T-helper 17 cell (primary cell): ENCODE measurements at regions not wholly inside any gene's neighbourhood (a gene's known extent, or its start where the extent isn't known, plus 50 kb on each side); places are given as distances from the start of the nearest gene placed in this dataset.

Source experiments
- ATAC-seq: fragments of 150-1000 bp; cut with Tn5 transposase; 2 replicates; pipeline ENCODE4 v1.10.0; 2021; ENCODE audit warnings: mild to moderate bottlenecking, moderate library complexity
- DNase-seq, 3 donors: peaks; one replicate each; pipeline versions ENCODE4 v3.0.0 to v3.0.0-alpha.2; 2020 to 2021
- H3K9me3 ChIP-seq: one replicate; pipeline ENCODE4 v1.7.0; 2013; ENCODE audit warnings: low read length, mild to moderate bottlenecking; ENCODE audit not compliant: control insufficient read depth, poor library complexity, severe bottlenecking
- H3K27ac Mint-ChIP-seq: one replicate; pipeline ENCODE4 v1.8.0; 2022; ENCODE audit warnings: mild to moderate bottlenecking, moderate library complexity, mixed read lengths
- H3K27me3 Mint-ChIP-seq: one replicate; pipeline ENCODE4 v1.8.0; 2022; ENCODE audit warnings: mixed read lengths
- H3K36me3 Mint-ChIP-seq: one replicate; pipeline ENCODE4 v1.8.0; 2022; ENCODE audit warnings: low read depth, mixed read lengths
- H3K4me1 Mint-ChIP-seq: one replicate; pipeline ENCODE4 v1.8.0; 2022; ENCODE audit warnings: mild to moderate bottlenecking, mixed read lengths
- H3K4me3 Mint-ChIP-seq: one replicate; pipeline ENCODE4 v1.8.0; 2022; ENCODE audit warnings: mild to moderate bottlenecking, moderate library complexity, mixed read lengths

DNA sequence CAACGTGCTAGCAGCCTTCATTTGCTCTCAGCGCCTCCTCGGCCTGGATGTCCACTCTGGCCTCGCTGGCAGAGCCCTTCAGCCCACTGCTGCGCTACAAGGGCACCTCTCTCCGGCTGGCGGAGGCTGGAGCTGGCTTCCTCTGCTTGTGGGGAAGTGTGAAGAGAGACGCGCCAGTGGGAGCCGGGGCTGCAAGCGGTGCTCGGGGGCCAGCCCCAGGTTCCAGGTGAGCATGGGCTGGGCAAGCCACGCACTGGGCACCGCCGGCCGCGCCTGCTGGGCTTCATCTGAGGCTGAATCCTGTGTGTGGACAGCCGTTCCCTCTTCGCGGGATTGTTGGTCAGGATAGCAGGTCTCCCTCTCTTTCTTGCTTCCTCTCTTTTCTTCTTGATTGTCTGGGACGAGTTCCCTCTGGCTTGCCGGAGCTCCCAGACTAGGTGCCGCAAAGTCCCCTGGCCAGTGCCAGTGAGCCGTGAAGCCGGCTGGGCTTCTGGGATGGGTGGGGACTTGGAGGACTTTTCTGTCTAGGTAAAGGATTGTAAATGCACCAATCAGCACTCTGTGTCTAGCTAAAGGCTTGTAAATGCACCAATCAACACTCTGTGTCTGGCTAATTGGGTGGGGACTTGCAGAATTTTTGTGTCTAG, 165.0 kb downstream of the HEPH start:
- no peak overlapping the region for H3K27ac Mint-ChIP-seq
- no peak for ATAC-seq
- DNase-seq, result no peak
- H3K4me1 Mint-ChIP-seq, result no peaks in the 10 kb centered on the region
- no peaks in the 10 kb centered on the region for H3K36me3 Mint-ChIP-seq
- no peaks in the 10 kb centered on the region for H3K9me3 ChIP-seq
- no peak overlapping the region for H3K4me3 Mint-ChIP-seq
- H3K27me3 Mint-ChIP-seq, result no peaks in the 10 kb centered on the region

DNA sequence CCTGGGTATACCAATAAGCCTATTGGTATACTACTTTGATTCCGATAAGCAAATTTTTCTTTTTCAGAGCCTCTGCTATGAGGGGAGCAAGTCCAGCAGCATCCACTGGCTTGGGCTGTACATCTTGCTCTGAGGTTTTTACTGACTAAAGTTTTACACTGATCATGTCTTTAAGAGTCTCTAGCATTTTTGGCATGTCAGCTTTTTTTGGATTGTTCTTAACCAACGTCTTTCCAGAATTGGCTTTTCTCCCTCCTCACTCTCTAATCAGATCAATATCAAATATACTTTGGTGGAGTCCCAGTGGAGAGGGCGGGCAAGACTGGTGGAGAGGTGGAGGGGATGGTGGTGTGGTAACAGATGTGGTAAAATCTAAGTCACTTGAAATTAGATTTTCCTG, 196.8 kb downstream of the HEPH start:
- Mint-ChIP-seq H3K27me3 (no peaks in the 10 kb centered on the region), H3K36me3 (no peaks in the 10 kb centered on the region), H3K27ac (no peak overlapping the region), H3K4me1 (no peaks in the 10 kb centered on the region), H3K4me3 (no peak overlapping the region)
- ATAC-seq, result no peak
- no peak for DNase-seq
- H3K9me3 ChIP-seq, result no peaks in the 10 kb centered on the region

DNA sequence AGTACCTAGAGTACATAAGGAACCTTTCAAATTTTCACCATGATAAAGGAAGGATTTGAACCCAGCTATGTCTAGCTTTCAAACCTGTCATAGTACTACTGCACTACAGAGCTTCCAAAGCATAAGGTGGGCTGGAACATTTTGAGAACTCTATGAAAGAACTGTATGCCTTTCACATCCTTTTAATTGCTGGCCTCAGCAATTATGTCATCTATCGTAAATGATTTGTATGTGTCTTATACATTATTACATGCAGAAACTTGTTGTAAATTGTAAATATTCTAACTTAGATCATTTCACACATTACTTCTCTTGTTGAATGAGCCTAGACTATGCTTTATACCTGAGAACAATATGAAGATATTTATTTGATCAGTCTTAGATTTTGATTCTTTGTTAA, 220.7 kb downstream of the HEPH start:
- Mint-ChIP-seq H3K27ac (no peak overlapping the region), H3K27me3 (peaks cover 8% of the 10 kb centered on the region), H3K4me3 (no peak overlapping the region), H3K36me3 (no peaks in the 10 kb centered on the region), H3K4me1 (no peaks in the 10 kb centered on the region)
- DNase-seq (no peak), ATAC-seq (no peak)
- no peaks in the 10 kb centered on the region for H3K9me3 ChIP-seq

DNA sequence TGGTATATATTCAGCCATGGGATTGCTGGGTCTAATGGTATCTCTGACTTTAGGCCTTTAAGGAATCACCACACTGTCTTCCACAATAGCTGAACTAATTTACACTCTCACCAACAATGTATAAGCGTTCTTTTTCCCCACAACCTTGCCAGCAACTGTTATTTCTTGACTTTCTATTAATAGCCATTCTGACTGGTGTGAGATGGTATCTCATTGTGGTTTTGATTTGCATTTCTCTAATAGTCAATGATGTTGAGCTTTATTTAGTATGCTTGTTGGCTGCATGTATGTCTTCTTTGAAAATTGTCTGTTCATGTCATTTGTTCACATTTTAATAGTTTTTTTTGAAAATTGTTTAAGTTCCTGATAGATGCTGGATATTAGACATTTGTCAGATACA, 235.2 kb downstream of the HEPH start:
- DNase-seq, result no peak
- H3K4me1 Mint-ChIP-seq, result peaks cover 2% of the 10 kb centered on the region
- ATAC-seq, result no peak
- no peak overlapping the region for H3K27ac Mint-ChIP-seq
- no peaks in the 10 kb centered on the region for H3K27me3 Mint-ChIP-seq
- peaks cover 3% of the 10 kb centered on the region for H3K9me3 ChIP-seq
- H3K36me3 Mint-ChIP-seq, result peaks cover 2% of the 10 kb centered on the region
- no peak overlapping the region for H3K4me3 Mint-ChIP-seq

DNA sequence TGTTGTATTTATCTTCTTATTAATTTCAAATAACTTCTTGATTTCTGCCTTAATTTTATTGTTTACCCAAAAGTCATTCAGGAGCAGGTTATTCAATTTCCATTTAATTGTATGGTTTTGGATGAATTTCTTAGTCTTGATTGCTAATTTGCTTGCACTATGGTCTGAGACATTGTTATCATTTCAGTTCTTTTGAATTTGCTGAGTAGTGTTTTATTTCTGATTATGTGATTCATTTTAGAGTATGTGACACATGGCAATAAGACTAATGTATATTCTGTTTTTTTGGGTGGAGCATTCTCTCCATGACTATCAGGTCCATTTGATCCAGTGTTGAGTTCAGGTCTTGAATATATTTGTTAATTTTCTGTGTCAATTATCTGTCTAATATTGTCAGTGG, 236.7 kb downstream of the EDA2R start:
- Mint-ChIP-seq H3K4me1 (peaks cover 2% of the 10 kb centered on the region), H3K27ac (no peak overlapping the region), H3K36me3 (no peaks in the 10 kb centered on the region), H3K27me3 (no peaks in the 10 kb centered on the region), H3K4me3 (no peak overlapping the region)
- no peak for DNase-seq
- peaks cover 3% of the 10 kb centered on the region for H3K9me3 ChIP-seq
- no peak for ATAC-seq

DNA sequence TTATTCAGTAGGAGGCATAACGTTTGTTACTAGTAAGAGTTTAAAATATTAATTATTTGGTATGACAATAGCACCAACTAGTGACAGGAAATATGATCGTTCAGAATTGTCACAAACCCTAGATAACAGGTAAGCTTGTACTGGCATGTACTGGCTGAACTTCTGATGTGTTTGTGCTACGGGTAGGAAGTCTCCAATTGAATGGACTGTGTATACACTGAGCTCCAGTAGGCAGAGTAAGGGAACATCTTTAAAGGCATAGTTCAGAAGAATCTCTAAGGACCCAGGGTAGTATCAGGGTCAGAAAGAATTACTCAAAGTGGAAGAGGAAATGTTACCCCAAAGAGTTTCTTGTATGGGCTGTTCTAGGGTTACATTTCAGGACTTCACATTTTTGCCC, 230.4 kb downstream of the EDA2R start:
- Mint-ChIP-seq H3K4me1 (peaks cover 2% of the 10 kb centered on the region), H3K36me3 (no peaks in the 10 kb centered on the region), H3K4me3 (no peak overlapping the region), H3K27ac (no peak overlapping the region), H3K27me3 (peaks cover 4% of the 10 kb centered on the region)
- no peaks in the 10 kb centered on the region for H3K9me3 ChIP-seq
- ATAC-seq (no peak), DNase-seq (no peak)

DNA sequence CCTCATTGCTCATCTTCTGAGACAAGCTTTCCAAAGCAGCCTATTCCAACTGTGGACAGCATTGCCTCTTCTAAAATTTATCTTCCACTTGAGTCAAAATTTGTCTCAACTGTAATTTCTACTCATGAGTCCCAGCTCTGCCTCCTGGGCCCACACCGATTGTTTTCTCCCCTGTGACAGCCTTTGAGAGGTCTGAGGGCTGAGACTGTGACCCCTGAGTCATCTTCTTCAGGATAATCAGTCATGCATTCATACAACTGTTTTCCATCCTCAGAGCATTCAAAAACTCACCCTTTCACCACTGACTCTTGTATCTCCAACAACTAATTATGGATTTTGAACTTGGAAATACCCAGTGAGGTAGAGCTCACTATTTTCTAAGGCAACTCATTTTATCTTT, 228.1 kb downstream of the EDA2R start:
- Mint-ChIP-seq H3K4me1 (peaks cover 2% of the 10 kb centered on the region), H3K27ac (peak overlapping the region; percentile 19), H3K36me3 (no peaks in the 10 kb centered on the region), H3K27me3 (peaks cover 4% of the 10 kb centered on the region), H3K4me3 (no peak overlapping the region)
- DNase-seq (no peak), ATAC-seq (no peak)
- H3K9me3 ChIP-seq, result no peaks in the 10 kb centered on the region
